CD14-positive monocyte (primary cell): ENCODE measurements at regions not wholly inside any gene's neighbourhood (a gene's known extent, or its start where the extent isn't known, plus 50 kb on each side); places are given as distances from the start of the nearest gene placed in this dataset.

ENCODE experiments used
- DNase-seq, 3 donors: peaks; one replicate each; pipeline ENCODE4 v3.0.0-alpha.2; 2011 to 2022
- H2AFZ ChIP-seq: 2 replicates; pipeline ENCODE4 v1.6.0; 2012; ENCODE audit warnings: mild to moderate bottlenecking, low read depth, low read length, inconsistent platforms; ENCODE audit not compliant: insufficient read depth, poor library complexity, severe bottlenecking
- H3K27ac ChIP-seq, 2 donors: 1 replicate in 1 of 2; 2 replicates in 1 of 2; pipeline ENCODE4 v1.5.1; 2012 to 2013; ENCODE audit warnings: low read length in 2 of 2, control low read depth in 1 of 2, inconsistent platforms in 1 of 2, low read depth in 1 of 2, mild to moderate bottlenecking in 1 of 2
- H3K27me3 ChIP-seq, 2 donors: one replicate each; pipeline versions ENCODE4 v1.6.0 to v1.6.1; 2011 to 2013; ENCODE audit warnings: low read length in 2 of 2; ENCODE audit not compliant: control insufficient read depth in 2 of 2, insufficient read depth in 2 of 2
- H3K36me3 ChIP-seq, 2 donors: replicated peaks in 1 of 2; 1 replicate in 1 of 2; 2 replicates in 1 of 2; pipeline versions ENCODE4 v1.5.1 to v1.6.1; 2012 to 2013; ENCODE audit warnings: low read length in 2 of 2, control low read depth in 1 of 2, inconsistent platforms in 1 of 2, mild to moderate bottlenecking in 1 of 2; ENCODE audit not compliant: insufficient read depth in 2 of 2, control insufficient read depth in 1 of 2
- H3K4me1 ChIP-seq, 2 donors: 1 replicate in 1 of 2; 2 replicates in 1 of 2; pipeline versions ENCODE4 v1.5.1 to v1.6.1; 2012 to 2013; ENCODE audit warnings: low read length in 2 of 2, control low read depth in 1 of 2, inconsistent platforms in 1 of 2, mild to moderate bottlenecking in 1 of 2, moderate library complexity in 1 of 2; ENCODE audit not compliant: insufficient read depth in 2 of 2, control insufficient read depth in 1 of 2
- H3K4me2 ChIP-seq: replicated peaks from 2 replicates; pipeline ENCODE3; 2012; ENCODE audit warnings: low read length, moderate library complexity, mild to moderate bottlenecking; ENCODE audit not compliant: poor library complexity, severe bottlenecking; ENCODE audit errors: extremely low read depth
- H3K4me3 ChIP-seq, 3 experiments: fragments of 200-600 bp in 1 of 3; sonication (generic) in 1 of 3; replicated peaks in 1 of 3; 1 replicate in 2 of 3; 2 replicates in 1 of 3; pipeline ENCODE4 v1.5.1; 2011 to 2013; ENCODE audit warnings: low read length in 3 of 3, mild to moderate bottlenecking in 3 of 3, control low read depth in 2 of 3, low read depth in 2 of 3, inconsistent platforms in 1 of 3, moderate library complexity in 1 of 3
- H3K79me2 ChIP-seq: 2 replicates; pipeline ENCODE4 v1.6.0; 2012; ENCODE audit warnings: mild to moderate bottlenecking, control low read depth, inconsistent platforms, low read length, moderate library complexity; ENCODE audit not compliant: insufficient read depth
- H3K9ac ChIP-seq: 2 replicates; pipeline ENCODE4 v1.6.0; 2017; ENCODE audit warnings: low read length, mild to moderate bottlenecking; ENCODE audit not compliant: insufficient read depth, poor library complexity, severe bottlenecking
- H3K9me3 ChIP-seq, 2 donors: replicated peaks in 1 of 2; 1 replicate in 1 of 2; 2 replicates in 1 of 2; pipeline versions ENCODE4 v1.5.1 to v1.6.1; 2012 to 2013; ENCODE audit warnings: low read length in 2 of 2, control low read depth in 1 of 2; ENCODE audit not compliant: control insufficient read depth in 1 of 2, insufficient read depth in 1 of 2
- H4K20me1 ChIP-seq: 2 replicates; pipeline ENCODE4 v1.6.0; 2012; ENCODE audit warnings: mild to moderate bottlenecking, low read length, control low read depth, moderate library complexity; ENCODE audit not compliant: insufficient read depth
- H3K27ac Mint-ChIP-seq, 7 donors: one replicate each; pipeline ENCODE4 v1.8.0; 2020; ENCODE audit warnings: mild to moderate bottlenecking in 7 of 7, mixed read lengths in 7 of 7, moderate library complexity in 6 of 7, inconsistent platforms in 2 of 7
- H3K27me3 Mint-ChIP-seq, 3 donors: one replicate each; pipeline ENCODE4 v1.8.0; 2021 to 2022; ENCODE audit warnings: low read depth in 3 of 3, mild to moderate bottlenecking in 3 of 3, mixed read lengths in 3 of 3, moderate library complexity in 3 of 3, inconsistent platforms in 1 of 3
- H3K36me3 Mint-ChIP-seq, 2 donors: one replicate each; pipeline ENCODE4 v1.8.0; 2020; ENCODE audit warnings: mixed read lengths in 2 of 2, inconsistent platforms in 1 of 2, mild to moderate bottlenecking in 1 of 2
- H3K4me1 Mint-ChIP-seq: one replicate; pipeline ENCODE4 v1.8.0; 2020; ENCODE audit warnings: mild to moderate bottlenecking, mixed read lengths
- H3K4me3 Mint-ChIP-seq, 2 donors: one replicate each; pipeline ENCODE4 v1.8.0; 2020; ENCODE audit warnings: mild to moderate bottlenecking in 2 of 2, mixed read lengths in 2 of 2, moderate library complexity in 1 of 2
- H3K9me3 Mint-ChIP-seq, 7 donors: one replicate each; pipeline ENCODE4 v1.8.0; 2020 to 2022; ENCODE audit warnings: mixed read lengths in 7 of 7, mild to moderate bottlenecking in 6 of 7, moderate library complexity in 6 of 7, inconsistent platforms in 2 of 7
- CTCF ChIP-seq: fragments of 200-600 bp; IDR thresholded peaks from one replicate; pipeline ENCODE4 v1.8.0; 2022; ENCODE audit warnings: antibody characterized with exemption, mild to moderate bottlenecking
- WGBS: methylation state at CpG from one replicate; pipeline ENCODE4 v1.1.5; 2013; ENCODE audit warnings: missing lambda C conversion rate; ENCODE audit not compliant: insufficient coverage; 5-methylcytosine and 5-hydroxymethylcytosine counted together
- intact Hi-C, 2 donors: fragments of 100-400 bp; cut with micrococcal nuclease; formaldehyde crosslinking; loops; one replicate each; pipeline versions ENCODE4 v1.15.0 to v1.15.1; 2023

GRCh38 chr5:145579301-145579700 is 255.8 kb downstream of the PRELID2 start:
- no peak for TF ChIP-seq CTCF
- Histone ChIP-seq H3K36me3 (no peaks in the 10 kb centered on the region), H3K4me2 (no peak overlapping the region), H3K4me1 (no peaks in the 10 kb centered on the region), H3K79me2 (no peaks in the 10 kb centered on the region), H3K9ac (no peak overlapping the region), H3K27me3 (no peaks in the 10 kb centered on the region), H3K27ac (no peak overlapping the region), H3K4me3 (no peak overlapping the region), H2AFZ (no peak overlapping the region), H4K20me1 (no peaks in the 10 kb centered on the region), H3K9me3 (peaks cover 6 to 26% of the 10 kb centered on the region in 2 donors)
- no peaks in the 10 kb centered on the region for H3K4me1 Mint-ChIP-seq
- no peaks in the 10 kb centered on the region for H3K27me3 Mint-ChIP-seq
- H3K9me3 Mint-ChIP-seq, result peaks cover 8 to 16% (median 12%) of the 10 kb centered on the region in 7 donors
- no CpG with 5 or more reads among the region's 1 CpG for WGBS
- no peaks in the 10 kb centered on the region for H3K36me3 Mint-ChIP-seq
- no peak overlapping the region for H3K27ac Mint-ChIP-seq
- intact Hi-C loops, result no loop called here
- no peak overlapping the region for H3K4me3 Mint-ChIP-seq
- no peak for DNase-seq

- Mint-ChIP-seq H3K4me3 (no peak overlapping the region), H3K36me3 (no peaks in the 10 kb centered on the region), H3K4me1 (no peaks in the 10 kb centered on the region), H3K27me3 (no peaks in the 10 kb centered on the region), H3K27ac (no peak overlapping the region), H3K9me3 (peaks cover 0 to 20% (median 6%) of the 10 kb centered on the region in 7 donors)
- H3K79me2 ChIP-seq, result no peaks in the 10 kb centered on the region
- peaks cover 3 to 24% of the 10 kb centered on the region in 2 donors for H3K9me3 ChIP-seq
- H3K4me1 ChIP-seq, result no peaks in the 10 kb centered on the region
- intact Hi-C loops, result no loop called here
- no peak overlapping the region for H3K27ac ChIP-seq
- H3K27me3 ChIP-seq, result no peaks in the 10 kb centered on the region
- no peak overlapping the region for H3K4me3 ChIP-seq
- 100% methylated on average over 2 of the region's 3 CpGs for WGBS
- no peak for DNase-seq
- no peak overlapping the region for H3K9ac ChIP-seq
- no peak for TF ChIP-seq CTCF
- H2AFZ ChIP-seq, result no peak overlapping the region
- H3K4me2 ChIP-seq, result no peak overlapping the region
- no peaks in the 10 kb centered on the region for H4K20me1 ChIP-seq
- H3K36me3 ChIP-seq, result no peaks in the 10 kb centered on the region
These were observed 260.1 kb downstream of the PRELID2 start for GRCh38 chr5:145574889-145575573.
